ENCODE measurements at regions not wholly inside any gene's neighbourhood (a gene's known extent, or its start where the extent isn't known, plus 50 kb on each side); places are given as distances from the start of the nearest gene placed in this dataset.
"Not testable (repeated sequence)": the region's sequence is repeated elsewhere in the genome, so short reads cannot be mapped to it uniquely, and the experiment has no call there.

GRCh38 chr1:229162825-229163515, 107.9 kb upstream of the RAB4A start:
- peaks cover 4% of the 10 kb centered on the region; the same call in 1 of the 2 replicates for H3K36me3 ChIP-seq (ENCODE audit: control insufficient read depth, insufficient read depth, low read length)
- peaks cover 23% of the 10 kb centered on the region for H3K4me1 ChIP-seq (ENCODE audit: control insufficient read depth, insufficient read depth, low read length)
- H3K27me3 ChIP-seq (ENCODE audit: control insufficient read depth, insufficient read depth, low read length): no peaks in the 10 kb centered on the region
- no peak overlapping the region for H3K27ac ChIP-seq (ENCODE audit: low read depth, low read length)
- H3K4me3 ChIP-seq (ENCODE audit: low read depth, low read length): no peak overlapping the region
- H3K9ac ChIP-seq (ENCODE audit: low read length): no peak overlapping the region
- no peaks in the 10 kb centered on the region for H3K9me3 ChIP-seq (ENCODE audit: control insufficient read depth, insufficient read depth, low read depth, low read length)

DNA sequence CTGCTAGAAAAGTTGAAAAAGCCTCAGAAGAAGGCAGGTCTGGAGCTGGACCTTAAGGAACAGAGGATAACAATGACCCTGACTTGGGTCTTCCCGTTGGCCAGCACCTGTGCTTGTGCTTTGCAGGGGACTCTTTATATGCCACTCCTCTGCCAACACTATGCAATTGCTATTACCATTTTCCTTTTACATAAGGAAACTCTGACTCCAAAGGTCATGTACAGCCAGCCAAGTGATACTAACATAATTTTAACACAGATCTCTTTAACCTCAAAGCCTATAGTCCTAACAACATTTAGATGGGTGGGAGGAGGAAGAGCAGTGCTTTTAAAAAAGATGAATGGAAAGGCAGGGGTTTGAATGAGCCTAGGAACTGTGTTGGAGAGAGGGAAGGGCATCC, 106.6 kb upstream of the RAB4A start:
- no peak overlapping the region for H3K4me3 ChIP-seq (ENCODE audit: low read depth, low read length)
- no peaks in the 10 kb centered on the region for H3K9me3 ChIP-seq (ENCODE audit: control insufficient read depth, insufficient read depth, low read depth, low read length)
- H3K4me1 ChIP-seq (ENCODE audit: control insufficient read depth, insufficient read depth, low read length): peaks cover 11% of the 10 kb centered on the region; the same call in 1 of the 2 replicates
- peaks cover 4% of the 10 kb centered on the region; the same call in 1 of the 2 replicates for H3K36me3 ChIP-seq (ENCODE audit: control insufficient read depth, insufficient read depth, low read length)
- H3K27me3 ChIP-seq (ENCODE audit: control insufficient read depth, insufficient read depth, low read length): no peaks in the 10 kb centered on the region
- H3K27ac ChIP-seq (ENCODE audit: low read depth, low read length): no peak overlapping the region
- no peak overlapping the region for H3K9ac ChIP-seq (ENCODE audit: low read length)

- Histone ChIP-seq H3K4me3 (ENCODE audit: low read depth, low read length) (no peak overlapping the region), H3K9ac (ENCODE audit: low read length) (no peak overlapping the region), H3K36me3 (ENCODE audit: control insufficient read depth, insufficient read depth, low read length) (peaks cover 4% of the 10 kb centered on the region; the same call in 1 of the 2 replicates), H3K27me3 (ENCODE audit: control insufficient read depth, insufficient read depth, low read length) (no peaks in the 10 kb centered on the region), H3K4me1 (ENCODE audit: control insufficient read depth, insufficient read depth, low read length) (peaks cover 11% of the 10 kb centered on the region; the same call in 1 of the 2 replicates), H3K27ac (ENCODE audit: low read depth, low read length) (no peak overlapping the region), H3K9me3 (ENCODE audit: control insufficient read depth, insufficient read depth, low read depth, low read length) (no peaks in the 10 kb centered on the region)
These were observed 105.8 kb upstream of the RAB4A start for GRCh38 chr1:229164836-229165735.

GRCh38 chr1:229167318-229167717, 103.6 kb upstream of the RAB4A start:
- Histone ChIP-seq H3K4me3 (ENCODE audit: low read depth, low read length) (no peak overlapping the region), H3K27me3 (ENCODE audit: control insufficient read depth, insufficient read depth, low read length) (no peaks in the 10 kb centered on the region), H3K9me3 (ENCODE audit: control insufficient read depth, insufficient read depth, low read depth, low read length) (no peaks in the 10 kb centered on the region), H3K9ac (ENCODE audit: low read length) (no peak overlapping the region), H3K36me3 (ENCODE audit: control insufficient read depth, insufficient read depth, low read length) (peaks cover 4% of the 10 kb centered on the region; the same call in 1 of the 2 replicates), H3K27ac (ENCODE audit: low read depth, low read length) (no peak overlapping the region), H3K4me1 (ENCODE audit: control insufficient read depth, insufficient read depth, low read length) (peaks cover 11% of the 10 kb centered on the region; the same call in 1 of the 2 replicates)

DNA sequence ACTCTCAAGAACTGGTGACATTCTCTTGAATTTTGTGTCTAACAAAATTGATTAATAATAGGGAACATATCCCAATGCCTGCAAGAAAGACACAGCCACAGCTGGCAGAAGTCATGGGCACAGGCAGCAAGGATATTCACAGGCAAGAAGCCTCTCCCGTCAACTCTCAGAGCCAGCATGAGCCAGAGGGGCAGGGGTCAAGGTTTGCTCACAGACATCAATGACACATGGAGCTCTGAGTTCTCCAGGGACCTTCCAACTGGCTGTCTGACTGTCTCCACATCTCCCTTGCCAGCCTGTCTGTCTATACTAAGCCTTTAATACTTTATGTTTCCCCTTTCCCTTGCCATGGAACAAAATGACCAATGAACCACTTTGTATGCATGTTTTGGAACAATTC, 101.5 kb upstream of the RAB4A start:
- peaks cover 16% of the 10 kb centered on the region; the same call in 1 of the 2 replicates for H3K4me1 ChIP-seq (ENCODE audit: control insufficient read depth, insufficient read depth, low read length)
- no peak overlapping the region for H3K27ac ChIP-seq (ENCODE audit: low read depth, low read length)
- H3K9me3 ChIP-seq (ENCODE audit: control insufficient read depth, insufficient read depth, low read depth, low read length): no peaks in the 10 kb centered on the region
- H3K9ac ChIP-seq (ENCODE audit: low read length): no peak overlapping the region
- H3K4me3 ChIP-seq (ENCODE audit: low read depth, low read length): no peak overlapping the region
- H3K27me3 ChIP-seq (ENCODE audit: control insufficient read depth, insufficient read depth, low read length): no peaks in the 10 kb centered on the region
- peaks cover 4% of the 10 kb centered on the region; the same call in 1 of the 2 replicates for H3K36me3 ChIP-seq (ENCODE audit: control insufficient read depth, insufficient read depth, low read length)

DNA sequence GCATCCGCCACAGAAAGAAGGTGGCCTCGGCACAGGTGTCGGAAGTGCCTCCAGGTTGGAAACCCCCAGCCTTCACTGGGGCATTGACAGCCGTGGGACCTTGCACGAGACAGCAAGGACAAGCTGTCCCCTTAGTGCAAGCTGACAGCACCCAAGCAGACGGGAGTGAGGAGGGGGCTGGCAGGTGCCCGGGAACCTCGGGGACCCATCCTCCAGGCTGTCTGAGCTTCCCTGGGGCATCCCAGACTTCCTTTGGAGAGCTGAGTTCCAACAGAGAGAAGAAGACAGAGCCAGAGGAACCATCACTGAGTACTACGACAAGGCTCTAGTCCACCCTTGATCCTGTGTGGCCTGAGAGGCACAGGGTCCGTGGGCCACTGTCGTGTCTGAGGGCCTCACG, 100.6 kb upstream of the RAB4A start:
- no peaks in the 10 kb centered on the region for H3K27me3 ChIP-seq (ENCODE audit: control insufficient read depth, insufficient read depth, low read length)
- H3K36me3 ChIP-seq (ENCODE audit: control insufficient read depth, insufficient read depth, low read length): peaks cover 4% of the 10 kb centered on the region; the same call in 1 of the 2 replicates
- H3K9me3 ChIP-seq (ENCODE audit: control insufficient read depth, insufficient read depth, low read depth, low read length): no peaks in the 10 kb centered on the region

GRCh38 chr1:229170778-229171505, 100.0 kb upstream of the RAB4A start:
- no peak overlapping the region for H3K9ac ChIP-seq (ENCODE audit: low read length)
- H3K27me3 ChIP-seq (ENCODE audit: control insufficient read depth, insufficient read depth, low read length): no peaks in the 10 kb centered on the region
- H3K9me3 ChIP-seq (ENCODE audit: control insufficient read depth, insufficient read depth, low read depth, low read length): no peaks in the 10 kb centered on the region
- H3K36me3 ChIP-seq (ENCODE audit: control insufficient read depth, insufficient read depth, low read length): no peaks in the 10 kb centered on the region; the same call in 1 of the 2 replicates
- H3K4me1 ChIP-seq (ENCODE audit: control insufficient read depth, insufficient read depth, low read length): peaks cover 8% of the 10 kb centered on the region; the same call in 1 of the 2 replicates
- no peak overlapping the region for H3K4me3 ChIP-seq (ENCODE audit: low read depth, low read length)
- no peak overlapping the region for H3K27ac ChIP-seq (ENCODE audit: low read depth, low read length)

More for the DNA sequence above, 100.6 kb upstream of the RAB4A start:
- Histone ChIP-seq H3K27ac (ENCODE audit: low read depth, low read length) (no peak overlapping the region), H3K4me1 (ENCODE audit: control insufficient read depth, insufficient read depth, low read length) (peaks cover 8% of the 10 kb centered on the region; the same call in 1 of the 2 replicates), H3K9ac (ENCODE audit: low read length) (no peak overlapping the region), H3K4me3 (ENCODE audit: low read depth, low read length) (no peak overlapping the region)

- H3K9ac ChIP-seq (ENCODE audit: low read length): no peak overlapping the region
- H3K4me3 ChIP-seq (ENCODE audit: low read depth, low read length): no peak overlapping the region
- H3K27ac ChIP-seq (ENCODE audit: low read depth, low read length): no peak overlapping the region
- H3K27me3 ChIP-seq (ENCODE audit: control insufficient read depth, insufficient read depth, low read length): no peaks in the 10 kb centered on the region
- H3K9me3 ChIP-seq (ENCODE audit: control insufficient read depth, insufficient read depth, low read depth, low read length): no peaks in the 10 kb centered on the region
- H3K36me3 ChIP-seq (ENCODE audit: control insufficient read depth, insufficient read depth, low read length): no peaks in the 10 kb centered on the region; the same call in 1 of the 2 replicates
- peaks cover 8% of the 10 kb centered on the region; the same call in 1 of the 2 replicates for H3K4me1 ChIP-seq (ENCODE audit: control insufficient read depth, insufficient read depth, low read length)
These were observed 99.0 kb upstream of the RAB4A start for GRCh38 chr1:229171934-229172333.

GRCh38 chr1:229173491-229174476, 97.1 kb upstream of the RAB4A start:
- not testable (repeated sequence) for H3K27me3 ChIP-seq (ENCODE audit: control insufficient read depth, insufficient read depth, low read length); H3K4me1 ChIP-seq (ENCODE audit: control insufficient read depth, insufficient read depth, low read length); H3K9me3 ChIP-seq (ENCODE audit: control insufficient read depth, insufficient read depth, low read depth, low read length); H3K36me3 ChIP-seq (ENCODE audit: control insufficient read depth, insufficient read depth, low read length)
- Histone ChIP-seq H3K4me3 (ENCODE audit: low read depth, low read length) (peak overlapping the region; percentile 59; the same call in 1 of the 2 replicates), H3K9ac (ENCODE audit: low read length) (peak overlapping the region; percentile 97), H3K27ac (ENCODE audit: low read depth, low read length) (peak overlapping the region; percentile 15; the same call in 1 of the 2 replicates)

- H3K36me3 ChIP-seq (ENCODE audit: control insufficient read depth, insufficient read depth, low read length); H3K9me3 ChIP-seq (ENCODE audit: control insufficient read depth, insufficient read depth, low read depth, low read length); H3K27me3 ChIP-seq (ENCODE audit: control insufficient read depth, insufficient read depth, low read length): not testable (repeated sequence)
- H3K27ac ChIP-seq (ENCODE audit: low read depth, low read length): peak overlapping the region; percentile 86; the same call in 1 of the 2 replicates
- peaks cover 13% of the 10 kb centered on the region for H3K4me1 ChIP-seq (ENCODE audit: control insufficient read depth, insufficient read depth, low read length)
- H3K4me3 ChIP-seq (ENCODE audit: low read depth, low read length): peak overlapping the region; percentile 59; the same call in 1 of the 2 replicates
- H3K9ac ChIP-seq (ENCODE audit: low read length): peak overlapping the region; percentile 97
These were observed 95.6 kb upstream of the RAB4A start for GRCh38 chr1:229175297-229175696.

All from HUES6 (cell line).